HPDE6-E6E7 (cell line): ENCODE measurements at regions not wholly inside any gene's neighbourhood (a gene's known extent, or its start where the extent isn't known, plus 50 kb on each side); places are given as distances from the start of the nearest gene placed in this dataset.
"Not testable (repeated sequence)": the region's sequence is repeated elsewhere in the genome, so short reads cannot be mapped to it uniquely, and the experiment has no call there.

Experiments
- DNase-seq: peaks from one replicate; pipeline ENCODE4 v3.0.0; 2011; ENCODE audit warnings: missing footprints; ENCODE audit errors: extremely low spot score

GRCh38 chr6:167662075-167662880 is 164.4 kb upstream of the AFDN start:
- no peak for DNase-seq

DNA sequence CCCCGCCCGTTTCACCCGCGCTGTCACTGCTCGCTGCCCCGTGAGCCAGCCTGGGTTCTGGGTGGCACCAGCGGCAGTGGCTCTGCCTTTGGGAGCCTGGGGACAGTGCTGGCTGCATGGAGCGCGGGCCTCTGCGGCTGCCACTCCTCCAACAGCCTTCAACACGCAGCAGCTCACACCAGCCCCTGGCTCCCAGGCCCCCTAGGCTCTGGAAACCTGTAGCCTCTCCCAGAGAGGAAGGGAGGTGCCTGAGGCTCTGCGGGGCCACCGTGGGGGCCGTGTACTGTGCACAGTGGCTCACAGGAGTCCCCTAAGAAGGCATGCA is 163.9 kb upstream of the AFDN start:
- DNase-seq, result no peak

DNA sequence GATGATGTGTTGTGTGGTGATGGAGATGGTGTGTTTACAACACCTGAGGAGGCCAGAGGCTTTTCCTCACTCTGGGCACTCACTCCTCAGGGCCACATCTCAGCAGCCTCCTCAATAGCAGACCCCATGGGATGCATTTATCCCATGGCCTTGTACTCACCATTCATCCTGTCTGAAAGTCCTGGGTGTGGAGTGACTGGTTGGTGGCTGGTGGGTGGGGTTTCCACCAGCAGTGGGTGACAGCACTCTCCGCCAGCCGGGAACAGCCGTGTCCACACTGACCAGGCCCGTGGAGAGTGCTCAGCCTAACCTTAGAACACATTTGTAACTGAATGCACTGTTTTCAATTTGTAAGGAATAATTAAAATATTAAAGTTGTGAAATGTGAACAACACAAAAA is 163.4 kb upstream of the AFDN start:
- DNase-seq, result no peak

- DNase-seq, result no peak
These were observed 162.8 kb upstream of the AFDN start for GRCh38 chr6:167663784-167664443.

DNA sequence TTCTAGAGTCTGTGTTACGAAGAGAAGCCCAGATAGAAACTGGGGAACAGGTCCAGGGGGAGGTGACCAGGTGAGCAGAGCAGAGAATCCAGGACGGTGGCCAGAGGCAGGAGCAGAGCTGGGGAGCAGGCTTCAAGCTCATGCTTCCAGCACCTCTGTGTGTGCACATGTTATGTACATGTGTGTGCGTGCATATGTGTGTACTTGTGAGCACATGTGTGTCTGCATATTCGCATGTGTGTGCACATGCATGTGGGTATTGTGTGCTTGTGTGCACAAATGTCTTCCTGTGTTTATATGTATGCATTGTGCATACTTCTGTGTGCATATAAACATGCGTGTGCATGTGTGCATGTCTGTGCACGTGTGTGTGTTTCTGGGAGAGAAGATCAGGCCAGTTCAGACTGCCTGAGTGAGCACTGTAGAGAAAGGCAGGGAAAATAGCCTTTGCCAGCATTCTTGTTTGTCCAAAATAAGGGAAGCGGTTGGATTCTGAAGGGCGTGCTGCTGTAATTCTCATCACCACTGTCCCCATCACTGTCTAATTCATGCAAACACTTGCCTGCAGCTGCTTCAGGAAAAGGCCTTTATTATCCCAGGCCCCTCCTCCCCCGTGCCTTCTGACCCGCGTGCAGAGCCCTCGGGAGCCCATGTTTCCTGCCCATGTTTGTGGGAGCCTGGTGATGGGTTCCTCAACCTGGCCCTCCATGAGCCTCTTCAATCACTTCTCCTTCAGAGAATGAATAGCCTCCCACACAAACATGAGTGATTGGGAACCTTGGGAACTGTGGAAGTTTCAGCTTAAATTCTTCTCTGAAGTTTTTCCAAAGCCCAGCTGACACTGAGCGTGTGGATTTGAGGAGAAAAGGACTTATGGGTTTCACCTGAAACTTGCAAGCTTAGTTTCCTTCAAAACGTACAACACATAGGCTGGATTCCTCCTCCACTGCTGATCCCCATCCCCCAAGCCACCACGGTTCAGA is 161.7 kb upstream of the AFDN start:
- DNase-seq, result no peak

DNA sequence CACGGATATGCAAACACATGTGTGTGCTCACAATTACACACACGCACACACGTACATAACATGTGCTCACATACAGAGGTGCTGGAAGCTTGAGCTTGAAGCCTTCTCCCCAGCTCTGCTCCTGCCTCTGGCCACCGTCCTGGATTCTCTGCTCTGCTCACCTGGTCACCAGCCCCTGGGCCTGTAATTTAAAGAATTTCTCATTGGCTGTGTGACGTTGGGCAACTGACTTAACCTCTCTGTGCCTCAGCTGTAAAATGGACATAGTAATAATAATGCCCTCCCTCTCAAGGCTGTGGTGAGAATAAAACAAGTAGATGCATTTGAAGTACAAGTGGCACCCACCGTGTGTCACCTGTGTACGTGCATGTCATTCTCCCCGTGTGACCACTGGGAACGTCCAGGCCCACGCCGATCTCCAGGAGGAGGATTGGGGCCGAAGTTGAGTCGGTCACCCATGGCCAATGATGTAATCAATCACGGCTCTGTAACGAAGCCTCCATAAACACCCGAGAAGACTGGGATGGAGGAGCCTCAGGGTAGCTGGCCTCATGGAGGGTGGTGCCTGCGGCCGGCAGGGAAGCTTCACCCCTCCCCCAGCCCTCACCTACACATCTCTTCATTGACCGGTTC is 160.9 kb upstream of the AFDN start:
- no peak for DNase-seq

DNA sequence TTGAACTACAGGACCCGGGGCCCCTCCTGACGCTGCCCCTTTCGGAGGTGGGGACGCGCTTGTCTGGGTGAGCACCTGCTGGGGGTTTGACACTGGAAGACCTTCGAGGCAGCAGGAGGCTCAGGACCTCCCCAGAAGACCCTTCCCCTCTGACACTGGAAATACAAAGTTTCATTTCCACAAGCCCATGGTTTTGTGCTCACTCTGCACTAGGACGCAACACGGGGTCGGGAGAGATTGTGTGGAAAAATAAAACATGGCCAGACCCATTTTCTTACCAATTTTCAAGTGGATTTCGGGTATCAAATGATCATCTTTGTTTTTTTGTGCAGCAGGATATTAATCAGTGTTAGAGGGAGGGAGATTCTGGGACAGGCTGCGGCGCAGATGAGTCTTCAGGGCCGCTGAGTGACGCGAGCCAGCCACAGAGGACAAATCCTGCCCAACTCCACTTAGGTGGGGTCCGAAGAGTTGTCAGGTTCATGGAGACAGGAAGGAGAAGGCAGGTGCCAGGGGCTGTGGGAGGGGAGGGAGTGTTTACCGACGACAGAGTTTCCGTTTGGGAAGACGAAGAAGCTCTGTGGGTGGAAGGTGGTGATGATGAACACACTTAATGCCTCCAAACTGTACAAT is 160.0 kb upstream of the AFDN start:
- DNase-seq, result no peak

DNA sequence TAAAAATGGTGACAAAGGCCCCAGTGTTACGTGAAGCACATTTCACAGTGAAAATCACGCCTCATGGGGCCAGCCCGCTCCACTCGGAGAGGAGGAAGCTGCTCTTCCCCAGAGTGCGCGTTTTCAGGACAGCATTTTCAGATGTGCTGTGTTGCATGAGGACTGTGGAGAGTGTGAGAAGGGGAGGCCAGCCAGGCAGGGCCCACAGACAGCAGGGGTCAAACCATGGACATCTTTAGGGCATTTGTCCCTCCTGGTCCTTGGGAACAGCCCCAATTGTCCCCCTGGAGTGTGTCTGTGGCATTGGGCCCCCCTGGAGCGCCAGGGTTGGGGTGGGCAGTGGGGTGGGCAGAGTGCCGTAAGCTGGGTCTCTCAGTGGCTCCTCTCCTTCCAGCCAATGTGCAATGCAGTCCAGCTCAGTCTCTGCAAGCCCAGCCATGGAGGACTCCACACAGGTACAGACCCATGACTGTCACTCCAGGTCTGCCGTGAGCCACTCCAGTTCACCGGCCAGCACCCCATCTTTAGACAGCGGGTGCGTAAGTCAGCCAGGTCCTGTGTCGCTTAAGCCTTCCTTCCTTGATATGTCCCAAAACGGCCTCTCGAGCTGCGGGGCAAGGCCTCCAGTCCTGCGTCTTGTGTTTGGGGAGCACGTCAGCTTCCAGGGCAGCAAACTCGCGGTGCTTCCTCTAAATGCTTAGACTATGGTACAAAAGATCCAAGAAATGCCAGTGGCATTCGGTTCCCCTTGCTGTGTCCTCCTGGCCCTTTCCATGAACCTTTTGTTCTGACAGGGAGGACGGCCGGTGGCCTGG is 159.3 kb upstream of the AFDN start:
- no peak for DNase-seq

DNA sequence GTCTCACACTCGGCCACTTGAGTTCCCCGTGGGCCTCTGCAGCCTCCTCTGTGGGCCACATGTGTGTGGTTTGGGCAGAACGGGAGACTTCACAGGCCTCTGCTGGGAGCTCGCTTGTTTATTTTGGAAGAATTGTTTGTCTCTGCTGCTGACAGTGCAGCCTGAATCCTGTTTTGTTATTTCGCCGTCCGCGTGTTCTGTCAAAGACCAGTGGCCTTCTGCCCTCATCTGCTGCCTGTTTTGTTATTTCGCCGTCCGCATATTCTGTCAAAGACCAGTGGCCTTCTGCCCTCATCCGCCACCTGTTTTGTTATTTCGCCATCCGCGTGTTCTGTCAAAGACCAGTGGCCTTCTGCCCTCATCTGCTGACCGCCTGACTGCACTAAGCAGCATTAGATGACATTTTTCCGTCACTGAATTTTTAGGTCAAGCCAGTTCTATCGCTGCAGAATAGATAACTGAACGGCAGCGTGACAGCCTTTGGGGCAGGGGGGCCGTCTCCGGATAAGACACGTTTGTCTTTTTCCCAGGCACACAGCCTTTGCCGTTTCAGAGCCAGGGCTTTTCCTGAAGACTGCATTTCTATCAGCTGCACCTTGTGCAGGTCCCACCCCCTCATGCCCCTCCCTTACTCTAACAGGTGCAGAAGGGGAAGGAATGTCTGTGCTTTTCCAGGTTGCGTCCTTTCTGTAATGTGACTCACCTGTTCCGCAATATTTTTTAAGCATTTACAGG is 158.5 kb upstream of the AFDN start:
- DNase-seq, result no peak

GRCh38 chr6:167668754-167669552 is 157.8 kb upstream of the AFDN start:
- no peak for DNase-seq

DNA sequence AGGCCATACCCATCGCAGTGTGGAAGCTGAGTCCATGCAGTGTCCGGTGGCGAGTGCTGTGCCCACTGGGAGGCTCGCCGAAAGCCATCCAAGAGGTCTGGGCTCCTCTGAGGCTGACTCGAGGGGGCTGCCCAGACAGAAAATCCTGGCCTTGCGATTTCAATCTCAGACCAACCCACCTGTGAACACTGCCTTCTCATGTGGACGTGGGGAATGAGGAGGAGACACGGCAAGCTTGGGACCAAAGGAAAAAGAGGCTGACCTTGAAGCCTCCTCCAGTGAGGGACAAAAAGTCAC is 157.2 kb upstream of the AFDN start:
- DNase-seq, result no peak

- DNase-seq, result no peak
These were observed 156.6 kb upstream of the AFDN start for GRCh38 chr6:167669870-167670802.

DNA sequence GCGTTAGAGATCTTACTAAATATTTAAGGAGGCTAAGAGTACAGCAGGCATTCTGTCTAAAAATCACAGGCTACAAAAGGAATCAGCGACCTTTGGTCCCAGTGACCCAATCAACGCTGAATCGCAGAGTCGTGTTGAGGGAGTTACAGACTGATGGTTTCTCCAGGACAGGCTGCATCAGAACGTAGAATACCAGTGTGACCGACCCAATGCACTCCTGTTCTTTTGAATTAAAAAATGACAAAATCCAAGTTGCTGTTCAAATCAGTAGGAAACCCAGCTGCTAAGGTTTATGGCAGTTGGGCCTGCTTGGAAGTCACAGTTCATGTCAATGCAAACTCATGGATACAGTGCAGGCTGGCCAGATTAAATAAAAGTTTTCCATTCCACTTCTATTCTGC is 155.8 kb upstream of the AFDN start:
- no peak for DNase-seq

- DNase-seq, result not testable (repeated sequence)
These were observed 155.2 kb upstream of the AFDN start for GRCh38 chr6:167671379-167671976.

GRCh38 chr6:167671977-167672687 is 154.6 kb upstream of the AFDN start:
- no peak for DNase-seq

GRCh38 chr6:167672738-167673137 is 154.0 kb upstream of the AFDN start:
- DNase-seq, result no peak

DNA sequence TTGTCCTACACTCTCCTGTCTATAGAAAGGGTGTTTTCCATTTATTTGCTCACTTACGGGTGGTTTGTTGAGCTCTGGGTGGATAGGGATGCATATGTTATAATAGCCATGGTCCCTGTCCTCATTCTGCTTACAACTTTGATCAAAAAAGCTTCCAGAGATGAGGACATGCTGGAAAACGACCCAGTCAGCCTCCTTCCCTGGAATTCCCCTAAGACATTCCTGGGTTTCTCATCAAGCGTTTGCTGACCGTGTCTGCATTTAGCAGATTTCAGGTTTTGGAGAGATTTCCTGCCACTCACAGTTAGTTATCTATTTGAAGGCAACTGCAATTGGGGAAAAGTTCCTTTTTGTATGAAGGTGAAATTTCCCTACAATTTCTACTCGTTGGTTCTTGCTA is 152.8 kb upstream of the AFDN start:
- DNase-seq, result no peak
